PC-3 (cell line): ENCODE measurements at regions not wholly inside any gene's neighbourhood (a gene's known extent, or its start where the extent isn't known, plus 50 kb on each side); places are given as distances from the start of the nearest gene placed in this dataset.
"Not testable (repeated sequence)": the region's sequence is repeated elsewhere in the genome, so short reads cannot be mapped to it uniquely, and the experiment has no call there.

ENCODE experiments used
- ATAC-seq: fragments of 200-7000 bp; cut with Tn5 transposase; 2 replicates; pipeline ENCODE4 v1.9.1; 2020; ENCODE audit warnings: mild to moderate bottlenecking, moderate library complexity
- BruUV-seq: library from RNA; stranded (reverse); fragments of 400-500 nt; replicated peaks from 2 replicates; lab custom pipeline; 2021; lab: Mats Ljungman, UMichigan
- CTCF ChIA-PET: fragments of 300-600 bp; sonication (Branson Sonifier 250); formaldehyde crosslinking; loops from one replicate; lab custom pipeline; 2022; ENCODE audit warnings: antibody characterized with exemption; lab: Charles Lee
- POLR2A ChIA-PET: fragments of 300-600 bp; sonication (Branson Sonifier 250); formaldehyde crosslinking; loops from one replicate; lab custom pipeline; 2022; ENCODE audit warnings: antibody characterized with exemption; ENCODE audit not compliant: unreplicated experiment; lab: Charles Lee
- DNase-seq: peaks from one replicate; pipeline ENCODE4 v3.0.0-alpha.2; 2015
- H2AFZ ChIP-seq: fragments of 300-600 bp; sonication (generic); 2 replicates; pipeline ENCODE4 v1.6.0; 2016; ENCODE audit warnings: antibody characterized with exemption, low read length
- H3F3A ChIP-seq: fragments of 300-600 bp; sonication (generic); one replicate; pipeline ENCODE4 v1.6.0; 2017; ENCODE audit warnings: antibody characterized with exemption, low read length, control low read depth, mild to moderate bottlenecking; ENCODE audit not compliant: unreplicated experiment
- H3K27ac ChIP-seq: fragments of 300-600 bp; sonication (generic); 2 replicates; pipeline ENCODE4 v1.5.1; 2016; ENCODE audit warnings: mild to moderate bottlenecking, low read length
- H3K27me3 ChIP-seq: fragments of 300-600 bp; sonication (generic); 2 replicates; pipeline ENCODE4 v1.6.1; 2016; ENCODE audit warnings: low read length, mixed read lengths
- H3K36me3 ChIP-seq: fragments of 300-600 bp; sonication (generic); 2 replicates; pipeline ENCODE4 v1.6.1; 2016; ENCODE audit warnings: low read depth, mixed run types, low read length, mixed read lengths
- H3K4me1 ChIP-seq: fragments of 300-600 bp; sonication (generic); 2 replicates; pipeline ENCODE4 v1.5.1; 2016; ENCODE audit warnings: low read length; ENCODE audit not compliant: insufficient read depth
- H3K4me2 ChIP-seq: fragments of 300-600 bp; sonication (generic); 2 replicates; pipeline ENCODE4 v1.6.0; 2016; ENCODE audit warnings: low read length
- H3K4me3 ChIP-seq: fragments of 300-600 bp; sonication (generic); 2 replicates; pipeline ENCODE4 v1.5.1; 2016; ENCODE audit warnings: mild to moderate bottlenecking, low read length, mixed read lengths
- H3K79me2 ChIP-seq: fragments of 300-600 bp; sonication (generic); 2 replicates; pipeline ENCODE4 v1.6.1; 2017; ENCODE audit warnings: low read length, mixed read lengths
- H3K9ac ChIP-seq: fragments of 300-600 bp; sonication (generic); 2 replicates; pipeline ENCODE4 v1.6.0; 2016; ENCODE audit warnings: mild to moderate bottlenecking, low read length
- H3K9me2 ChIP-seq: fragments of 300-600 bp; sonication (generic); replicated peaks from 2 replicates; pipeline ENCODE4 v1.6.1; 2016; ENCODE audit warnings: mixed run types, low read length, mixed read lengths
- H3K9me3 ChIP-seq: fragments of 300-600 bp; sonication (generic); 2 replicates; pipeline ENCODE4 v1.6.1; 2016; ENCODE audit warnings: low read length, mixed read lengths
- H4K20me1 ChIP-seq: fragments of 300-600 bp; sonication (generic); 2 replicates; pipeline ENCODE4 v1.6.1; 2016; ENCODE audit warnings: low read length, mixed read lengths
- intact Hi-C: fragments of 100-400 bp; cut with micrococcal nuclease; formaldehyde crosslinking; loops from 2 replicates; pipeline ENCODE4 v1.9.0; 2023

GRCh38 chr16:21386201-21386915 is 108.3 kb upstream of the CRYM start:
- H3K9me3 ChIP-seq, H3K36me3 ChIP-seq, H3K4me1 ChIP-seq, H3K27me3 ChIP-seq, intact Hi-C loops, BruUV-seq, H3F3A ChIP-seq, ATAC-seq, POLR2A ChIA-PET, H4K20me1 ChIP-seq, H3K4me2 ChIP-seq, H2AFZ ChIP-seq, H3K27ac ChIP-seq, H3K9ac ChIP-seq, H3K79me2 ChIP-seq, CTCF ChIA-PET, DNase-seq, H3K9me2 ChIP-seq, H3K4me3 ChIP-seq: not testable (repeated sequence)

- H3K27me3 ChIP-seq, intact Hi-C loops, BruUV-seq, H3K9ac ChIP-seq, CTCF ChIA-PET, H3K4me2 ChIP-seq, H3F3A ChIP-seq, POLR2A ChIA-PET, H3K9me2 ChIP-seq, H3K4me1 ChIP-seq, H3K4me3 ChIP-seq, H2AFZ ChIP-seq, H3K36me3 ChIP-seq, H3K79me2 ChIP-seq, DNase-seq, H4K20me1 ChIP-seq, ATAC-seq, H3K9me3 ChIP-seq, H3K27ac ChIP-seq: not testable (repeated sequence)
These were observed 105.6 kb upstream of the CRYM start for GRCh38 chr16:21383682-21384081.

GRCh38 chr16:21379645-21380044 is 101.6 kb upstream of the CRYM start:
- H3K36me3 ChIP-seq, BruUV-seq, H3K9me2 ChIP-seq, POLR2A ChIA-PET, H3K9ac ChIP-seq, DNase-seq, H2AFZ ChIP-seq, H3K4me1 ChIP-seq, H3K4me2 ChIP-seq, H3K79me2 ChIP-seq, H3K27ac ChIP-seq, intact Hi-C loops, H3K4me3 ChIP-seq, CTCF ChIA-PET, H4K20me1 ChIP-seq, ATAC-seq, H3K27me3 ChIP-seq, H3F3A ChIP-seq, H3K9me3 ChIP-seq: not testable (repeated sequence)

GRCh38 chr16:21376196-21376899 is 98.3 kb upstream of the CRYM start:
- H2AFZ ChIP-seq, H3K4me1 ChIP-seq, H3K9ac ChIP-seq, BruUV-seq, H3K27me3 ChIP-seq, DNase-seq, ATAC-seq, H3K9me2 ChIP-seq, intact Hi-C loops, POLR2A ChIA-PET, H3K4me2 ChIP-seq, H3K79me2 ChIP-seq, H3K27ac ChIP-seq, H3K9me3 ChIP-seq, CTCF ChIA-PET, H4K20me1 ChIP-seq, H3F3A ChIP-seq, H3K36me3 ChIP-seq, H3K4me3 ChIP-seq: not testable (repeated sequence)

DNA sequence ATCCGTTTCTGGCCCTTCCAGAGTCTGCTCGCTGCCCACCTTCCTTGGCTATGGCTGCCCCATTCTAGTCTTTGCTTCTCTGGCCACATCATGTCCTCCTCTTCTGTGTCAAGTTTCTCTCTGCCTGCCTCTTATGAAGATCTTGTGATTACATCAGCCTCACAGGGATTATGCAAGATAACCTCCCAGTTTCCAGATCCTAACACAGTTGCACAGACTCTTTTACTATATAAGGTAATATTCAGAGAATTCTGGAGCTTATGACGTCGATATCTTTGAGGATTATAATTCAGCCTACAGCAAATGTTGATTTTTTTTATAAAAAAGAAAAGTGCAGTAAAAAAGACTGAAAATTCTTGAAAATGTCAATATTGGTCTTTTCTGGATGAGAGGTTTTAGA is 97.2 kb upstream of the CRYM start:
- CTCF ChIA-PET, H3K27me3 ChIP-seq, BruUV-seq, H4K20me1 ChIP-seq, H3K4me2 ChIP-seq, POLR2A ChIA-PET, H3K27ac ChIP-seq, H3K36me3 ChIP-seq, H3K79me2 ChIP-seq, H3K4me3 ChIP-seq, intact Hi-C loops, DNase-seq, H3K9ac ChIP-seq, H3K9me3 ChIP-seq, H2AFZ ChIP-seq, H3K4me1 ChIP-seq, ATAC-seq, H3F3A ChIP-seq, H3K9me2 ChIP-seq: not testable (repeated sequence)

DNA sequence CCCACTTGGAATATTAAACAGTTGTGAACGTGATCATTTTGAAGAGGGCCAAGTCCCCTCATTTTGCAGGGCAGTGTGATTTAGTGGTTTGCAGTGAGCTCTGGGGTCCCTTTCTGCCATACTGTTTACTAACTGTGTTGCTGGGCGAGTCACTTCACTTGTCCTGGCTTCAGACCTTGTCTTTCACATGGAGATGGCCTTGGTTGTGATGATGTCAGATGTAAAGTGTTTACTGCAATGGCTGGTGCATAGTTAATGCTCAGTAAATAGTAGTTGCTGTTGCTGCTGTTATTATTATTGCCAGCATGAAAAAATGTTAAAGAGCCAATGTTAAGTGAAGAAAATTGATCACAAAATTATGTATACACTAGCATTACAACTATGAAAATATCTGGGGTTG is 95.4 kb upstream of the CRYM start:
- H4K20me1 ChIP-seq, H3K4me1 ChIP-seq, CTCF ChIA-PET, H3K27me3 ChIP-seq, H3K4me2 ChIP-seq, H3K9ac ChIP-seq, H2AFZ ChIP-seq, H3K9me2 ChIP-seq, H3K9me3 ChIP-seq, H3K79me2 ChIP-seq, POLR2A ChIA-PET, ATAC-seq, intact Hi-C loops, H3K27ac ChIP-seq, H3F3A ChIP-seq, BruUV-seq, DNase-seq, H3K4me3 ChIP-seq, H3K36me3 ChIP-seq: not testable (repeated sequence)
